EL (cell line): ENCODE measurements at regions not wholly inside any gene's neighbourhood (a gene's known extent, or its start where the extent isn't known, plus 50 kb on each side); places are given as distances from the start of the nearest gene placed in this dataset.
"Not testable (repeated sequence)": the region's sequence is repeated elsewhere in the genome, so short reads cannot be mapped to it uniquely, and the experiment has no call there.

Experiments
- DNase-seq: peaks from one replicate; pipeline ENCODE4 v3.0.0-alpha.2; 2016

DNA sequence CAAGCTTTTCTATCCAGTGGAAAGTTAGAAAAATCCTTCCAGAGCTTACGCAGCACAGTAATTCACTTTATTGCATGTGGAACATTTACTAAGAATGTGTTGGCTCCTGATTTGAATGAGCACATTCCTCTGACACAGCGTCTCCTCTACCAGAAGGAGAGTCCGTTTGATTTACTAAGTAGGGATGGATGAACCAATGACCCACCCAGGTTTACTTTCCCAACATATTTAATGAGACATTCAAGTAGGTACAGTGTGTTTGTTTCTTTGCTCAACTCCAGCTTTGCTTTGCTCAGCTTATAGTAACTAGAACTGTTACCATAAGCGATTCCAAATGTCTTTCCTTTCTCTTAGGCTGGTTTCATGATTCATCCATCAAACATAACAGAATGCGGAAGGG lies 161.7 kb downstream of the SMARCA1 start:
- DNase-seq = no peak

DNA sequence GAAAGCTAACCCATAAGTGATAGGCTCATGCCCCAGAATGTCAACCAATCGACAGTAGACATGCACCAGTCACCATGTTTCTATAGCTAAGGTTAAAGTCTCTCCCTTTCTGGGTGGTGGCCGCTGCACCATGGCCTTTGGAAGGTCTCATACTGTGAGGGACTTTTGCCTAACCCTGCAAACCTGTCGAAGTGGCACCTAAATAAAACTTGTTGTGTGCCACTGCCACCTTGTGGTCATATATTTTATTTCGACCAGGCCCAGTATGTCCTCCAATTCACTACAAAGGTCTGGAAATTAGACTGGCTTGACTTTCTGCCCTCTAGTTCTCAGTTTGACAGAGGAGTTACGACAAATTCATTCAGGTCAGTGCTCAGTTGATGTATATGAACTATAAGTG lies 163.1 kb downstream of the SMARCA1 start:
- peak; percentile 38 for DNase-seq

DNA sequence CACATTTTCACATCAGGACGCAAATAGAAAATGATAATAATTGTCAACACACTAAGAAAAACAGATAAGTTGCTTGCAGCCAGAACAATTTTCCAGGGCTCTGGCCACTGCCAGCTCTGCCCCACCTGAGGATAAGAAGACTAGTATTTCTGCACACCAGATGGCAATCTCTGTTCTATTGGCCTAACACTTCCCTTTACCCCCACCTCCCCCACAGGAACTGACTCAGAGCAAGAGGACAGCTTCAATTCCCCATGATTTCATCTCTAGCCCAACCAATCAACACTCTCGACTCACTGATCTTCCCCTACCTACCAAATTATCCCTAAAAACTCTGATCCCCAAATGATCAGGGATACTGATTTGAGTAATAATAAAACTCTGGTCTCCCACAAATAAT lies 164.0 kb downstream of the SMARCA1 start:
- DNase-seq = peak; percentile 13

DNA sequence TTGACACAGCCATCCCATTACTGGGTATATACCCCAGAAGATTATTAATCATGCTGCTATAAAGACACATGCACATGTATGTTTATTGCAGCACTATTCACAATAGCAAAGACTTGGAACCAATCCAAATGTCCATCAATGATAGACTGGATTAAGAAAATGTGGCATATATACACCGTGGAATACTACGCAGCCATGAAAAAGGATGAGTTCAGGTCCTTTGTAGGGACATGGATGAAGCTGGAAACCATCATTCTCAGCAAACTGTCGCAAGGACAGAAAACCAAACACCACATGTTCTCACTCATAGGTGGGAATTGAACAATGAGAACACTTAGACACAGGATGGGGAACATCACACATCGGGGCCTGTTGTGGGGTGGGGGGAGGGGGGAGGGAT lies 165.9 kb downstream of the SMARCA1 start:
- DNase-seq = not testable (repeated sequence)

DNA sequence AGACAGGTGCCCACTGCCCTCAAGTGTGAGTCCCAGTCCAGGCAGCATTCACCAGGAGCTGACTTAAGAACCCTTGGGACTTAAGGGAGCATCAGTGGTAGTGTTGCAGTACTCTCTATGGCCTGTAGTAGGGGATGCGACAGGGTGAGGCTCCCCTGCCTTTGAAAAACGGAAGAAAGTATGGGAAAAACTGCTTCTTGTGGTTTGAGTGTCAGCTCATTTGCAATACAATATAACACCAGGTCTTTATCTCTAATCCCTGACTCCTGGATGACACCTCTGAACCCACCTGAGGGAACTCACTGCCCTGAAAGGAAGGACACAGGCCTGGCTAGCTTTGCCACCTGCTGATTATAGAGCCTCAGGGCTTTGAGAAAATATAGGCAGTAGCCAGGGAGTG lies 176.0 kb downstream of the SMARCA1 start:
- DNase-seq = no peak

DNA sequence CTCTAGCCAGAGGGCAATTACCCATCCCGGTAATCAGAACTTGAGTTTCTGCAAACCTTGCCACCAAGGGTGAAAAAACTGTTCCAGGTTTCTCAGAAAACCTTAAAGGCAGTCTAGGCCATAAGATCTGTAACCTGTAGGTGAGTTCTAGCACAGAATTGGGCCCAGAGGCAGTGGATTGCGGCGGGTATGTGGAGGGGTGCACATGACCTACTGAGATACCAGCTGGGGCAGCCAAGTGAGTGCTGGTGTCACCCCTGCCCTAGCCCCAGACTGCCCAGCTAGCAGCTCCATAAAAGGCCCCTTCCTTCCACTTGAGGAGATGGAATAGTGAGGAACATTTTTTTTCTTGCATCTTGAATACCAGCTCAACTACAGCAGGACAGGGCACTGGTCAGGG lies 176.7 kb downstream of the SMARCA1 start:
- DNase-seq = no peak

DNA sequence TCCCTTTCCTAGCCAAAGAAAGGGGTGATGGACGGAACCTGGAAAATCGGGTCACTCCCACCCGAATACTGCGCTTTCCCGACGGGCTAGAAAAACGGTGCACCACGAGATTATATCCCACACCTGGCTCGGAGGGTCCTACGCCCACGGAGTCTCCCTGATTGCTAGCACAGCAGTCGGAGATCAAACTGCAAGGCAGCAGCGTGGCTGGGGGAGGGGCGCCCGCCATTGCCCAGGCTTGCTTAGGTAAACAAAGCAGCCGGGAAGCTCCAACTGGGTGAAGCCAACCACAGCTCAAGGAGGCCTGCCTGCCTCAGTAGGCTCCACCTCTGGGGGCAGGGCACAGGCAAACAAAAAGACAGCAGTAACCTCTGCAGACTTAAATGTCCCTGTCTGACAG lies 186.0 kb downstream of the SMARCA1 start:
- DNase-seq = not testable (repeated sequence)

DNA sequence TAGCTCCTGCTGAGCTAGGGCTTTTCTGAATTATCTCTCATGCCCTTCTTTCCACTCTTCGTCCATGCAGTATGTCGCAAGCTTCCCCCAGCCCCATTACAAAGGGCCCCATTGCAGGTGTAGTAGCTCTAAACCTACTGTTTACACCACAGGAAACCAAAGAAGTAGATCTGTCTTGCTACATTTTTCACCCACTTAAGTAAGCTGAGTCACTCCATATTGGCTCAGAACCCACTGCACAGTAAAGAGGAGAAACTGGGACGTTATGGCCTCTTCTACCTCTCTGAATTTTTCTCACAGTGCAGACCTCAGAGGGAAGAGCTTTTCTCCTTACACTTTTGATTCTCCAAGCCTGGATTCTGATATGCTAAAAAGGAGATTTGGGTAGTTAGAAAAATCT lies 200.2 kb downstream of the SMARCA1 start:
- no peak for DNase-seq

DNA sequence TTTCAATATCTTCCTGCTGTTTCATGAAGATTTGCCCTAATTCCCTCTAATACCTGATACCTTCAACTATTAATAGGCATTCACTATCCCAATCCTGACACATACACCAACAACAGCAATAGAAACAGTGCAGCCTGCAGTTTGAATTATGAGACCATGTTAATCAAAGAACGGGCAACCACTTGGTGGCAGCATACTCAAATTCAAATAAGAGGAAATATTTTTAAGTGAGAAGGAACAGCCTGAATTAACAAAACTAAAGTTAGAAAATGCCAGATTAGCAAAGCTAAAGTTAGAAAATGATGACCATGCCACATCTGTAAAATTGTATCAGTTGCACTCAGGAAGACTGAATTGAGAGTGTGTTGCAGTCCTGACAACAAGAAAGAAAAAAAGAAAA lies 204.9 kb downstream of the SMARCA1 start:
- peak; percentile 6 for DNase-seq

DNA sequence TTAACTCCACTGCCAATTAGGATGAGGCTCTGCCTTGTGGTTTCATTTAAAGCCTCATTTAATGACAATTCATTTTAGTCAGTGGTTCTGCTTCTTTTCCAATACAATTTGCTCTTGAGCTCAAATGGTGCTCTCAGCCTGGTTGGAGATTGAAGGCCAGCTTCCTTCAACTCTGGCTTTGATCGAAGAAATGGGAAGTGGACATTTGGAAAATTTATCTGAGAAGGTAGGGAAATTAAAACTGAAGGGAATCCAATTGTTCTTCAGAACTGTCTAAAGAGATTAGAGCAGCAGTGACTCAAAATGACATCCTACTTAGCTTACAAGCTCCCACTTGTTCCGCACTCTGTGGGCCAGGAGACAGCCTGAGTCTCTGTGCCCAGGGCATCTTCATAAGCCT lies 206.8 kb downstream of the SMARCA1 start:
- no peak for DNase-seq

DNA sequence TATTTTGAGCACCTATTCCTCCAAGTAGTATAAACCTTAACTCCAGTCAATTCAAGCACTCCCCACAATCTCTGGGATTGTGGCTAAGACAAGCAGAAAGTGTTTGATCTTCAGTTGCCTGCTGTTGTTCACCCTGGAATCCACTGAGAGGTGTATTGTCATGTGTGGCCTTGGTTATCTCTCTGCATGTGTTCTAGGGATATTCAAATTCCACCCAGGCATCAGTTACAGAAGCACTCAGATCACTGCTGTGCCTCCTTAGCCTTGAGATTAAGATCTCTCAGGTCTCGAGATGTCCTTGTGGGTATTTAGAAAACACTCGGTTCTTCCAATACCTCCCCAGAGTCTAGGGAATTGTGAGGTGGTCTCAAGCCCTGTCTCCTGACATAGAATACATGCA lies 213.3 kb downstream of the SMARCA1 start:
- no peak for DNase-seq

DNA sequence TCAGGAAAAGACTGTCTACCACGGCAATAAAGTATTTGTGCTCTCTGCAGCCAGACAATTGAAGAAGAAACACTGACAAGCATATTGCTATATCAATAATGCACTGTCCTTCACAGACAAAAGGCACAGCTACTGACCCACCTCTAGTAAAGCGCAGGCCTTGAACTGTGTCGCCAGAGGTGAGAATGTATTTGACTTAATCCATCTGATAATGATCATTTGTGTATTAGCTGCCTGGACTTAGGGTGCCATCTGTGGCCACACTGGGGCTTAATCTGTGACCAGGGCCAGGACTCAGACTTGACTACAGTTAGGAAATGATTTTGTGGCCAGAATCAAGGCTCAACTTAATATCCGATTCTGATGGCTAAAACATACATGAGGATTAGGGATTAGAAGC lies 260.4 kb downstream of the SMARCA1 start:
- no peak for DNase-seq

DNA sequence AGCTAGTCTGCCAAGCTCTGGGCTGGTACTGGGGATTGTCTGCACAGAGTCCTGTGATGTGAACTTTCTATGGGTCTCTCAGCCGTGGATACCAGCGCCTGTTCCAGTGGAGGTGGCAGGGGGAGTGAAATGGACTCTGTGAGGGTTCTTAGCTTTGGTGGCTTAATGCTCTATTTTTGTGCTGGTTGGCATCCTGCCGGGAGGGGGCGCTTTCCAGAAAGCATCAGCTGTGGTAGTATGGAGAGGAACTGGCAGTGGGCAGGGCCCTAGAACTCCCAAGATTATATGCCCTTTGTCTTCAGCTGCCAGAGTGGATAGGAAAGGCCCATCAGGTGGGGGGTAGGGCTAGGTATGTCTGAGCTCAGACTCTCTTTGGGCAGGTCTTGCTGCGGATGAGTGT lies 267.8 kb downstream of the SMARCA1 start:
- DNase-seq = not testable (repeated sequence)

DNA sequence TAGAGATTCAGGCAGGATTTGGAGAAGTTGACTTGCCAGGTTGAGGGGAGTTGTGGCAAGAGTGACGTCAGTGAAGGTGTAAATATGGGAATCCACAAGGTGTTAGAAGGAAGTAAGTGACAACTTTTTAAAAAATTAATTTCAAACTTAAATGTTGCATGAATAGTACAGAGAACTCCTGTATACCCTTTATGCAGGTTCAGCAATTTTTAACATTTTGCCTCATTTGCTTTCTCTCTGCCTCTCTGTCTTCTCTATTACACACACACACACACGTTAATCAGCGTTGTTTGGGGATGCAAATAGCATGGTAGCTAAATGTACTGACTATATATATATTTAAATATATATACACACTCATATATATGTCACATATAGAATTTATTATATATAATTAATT lies 273.7 kb downstream of the SMARCA1 start:
- no peak for DNase-seq

DNA sequence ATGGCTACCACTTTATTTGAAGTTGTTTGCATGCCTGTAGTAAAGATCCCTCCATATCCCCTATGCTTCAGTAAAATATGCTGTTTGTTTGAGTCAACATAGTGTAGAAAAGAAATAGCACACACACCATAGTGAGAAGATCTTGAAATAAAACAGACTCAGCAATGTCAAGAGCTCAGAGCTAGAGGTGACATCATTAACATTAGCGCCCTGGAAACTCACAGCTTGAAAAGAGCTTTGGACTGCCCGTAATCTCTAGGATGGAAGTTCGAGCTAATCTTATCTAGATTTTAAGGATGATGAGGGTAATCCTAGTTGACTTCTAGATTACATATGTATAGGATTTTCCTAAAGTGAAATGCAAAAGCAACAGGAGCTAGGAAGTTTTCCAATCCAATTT lies 275.6 kb downstream of the SMARCA1 start:
- no peak for DNase-seq

DNA sequence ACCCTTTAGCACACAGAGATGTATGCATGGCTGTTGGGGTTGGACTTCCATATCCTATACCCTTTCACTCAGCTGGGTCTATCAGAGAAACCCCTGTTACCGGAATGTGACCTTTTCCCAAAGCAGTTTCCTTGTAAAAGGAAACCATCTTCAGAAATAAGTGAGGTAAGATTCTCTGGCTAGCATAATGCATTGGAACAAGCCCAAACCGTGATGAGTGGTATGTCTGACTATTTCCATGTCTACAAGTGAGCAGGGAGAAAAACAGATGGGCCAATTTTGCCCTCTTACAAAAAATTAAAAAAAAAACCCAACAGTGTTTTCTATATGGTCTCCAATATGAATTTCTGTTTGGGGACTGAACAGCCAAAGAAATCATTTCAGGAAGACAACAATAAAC lies 283.9 kb downstream of the SMARCA1 start:
- DNase-seq = no peak

DNA sequence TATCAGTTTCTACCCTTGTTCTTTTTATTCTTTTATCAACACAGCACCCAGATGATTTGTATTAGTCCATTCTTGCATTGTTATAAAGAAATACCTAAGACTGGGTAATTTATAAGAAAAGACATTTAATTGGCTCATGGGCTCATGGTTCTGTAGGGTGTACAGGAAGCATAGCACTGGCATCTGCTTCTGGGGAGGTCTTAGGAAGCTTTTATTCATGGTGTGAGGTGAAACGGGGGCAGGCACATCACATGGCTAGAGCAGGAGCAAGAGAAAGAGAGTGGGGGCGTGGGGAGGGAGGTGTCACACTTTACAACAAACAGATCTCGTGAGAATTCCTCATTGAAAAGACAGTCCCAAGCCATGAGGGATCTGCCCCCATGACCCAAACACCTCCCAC lies 285.3 kb downstream of the SMARCA1 start:
- no peak for DNase-seq

DNA sequence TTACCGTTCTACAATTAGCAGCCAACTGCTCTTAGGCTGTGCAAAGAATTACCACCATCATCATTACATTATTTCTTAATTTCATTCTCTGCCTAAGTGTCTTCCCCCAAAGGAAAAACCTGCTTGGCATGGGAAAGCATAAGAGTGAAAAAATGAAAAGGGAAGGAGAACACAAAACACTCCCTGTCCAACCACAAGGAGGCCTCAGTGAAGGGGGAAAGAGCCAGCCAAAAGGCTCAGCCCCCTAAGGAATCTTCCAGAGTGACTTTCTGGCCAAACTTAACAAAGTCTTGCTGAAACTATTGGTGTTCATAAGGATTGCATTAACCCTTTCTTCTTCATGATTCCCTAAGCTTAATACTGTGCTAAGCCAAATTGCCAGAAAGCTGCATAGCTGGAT lies 287.4 kb downstream of the SMARCA1 start:
- no peak for DNase-seq

DNA sequence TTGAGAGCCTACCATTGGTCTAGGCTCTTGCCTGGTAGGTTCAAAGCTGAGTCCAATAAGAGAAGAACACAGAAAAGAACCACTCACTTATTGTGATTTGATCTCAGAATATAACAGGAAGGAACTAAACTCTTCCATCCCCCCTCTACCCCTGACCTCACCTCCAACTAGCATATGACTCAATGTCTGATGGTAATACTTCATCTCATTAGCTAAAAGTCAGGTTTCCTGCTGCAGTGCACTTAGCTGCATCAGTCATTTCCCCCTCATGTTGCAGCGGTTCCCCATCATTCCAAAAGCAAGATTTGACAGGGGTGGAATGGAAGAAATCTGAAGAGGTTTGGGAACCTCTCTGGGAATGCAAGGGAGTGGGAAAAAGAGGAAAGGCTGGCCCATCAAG lies 289.5 kb downstream of the SMARCA1 start:
- DNase-seq = no peak

DNA sequence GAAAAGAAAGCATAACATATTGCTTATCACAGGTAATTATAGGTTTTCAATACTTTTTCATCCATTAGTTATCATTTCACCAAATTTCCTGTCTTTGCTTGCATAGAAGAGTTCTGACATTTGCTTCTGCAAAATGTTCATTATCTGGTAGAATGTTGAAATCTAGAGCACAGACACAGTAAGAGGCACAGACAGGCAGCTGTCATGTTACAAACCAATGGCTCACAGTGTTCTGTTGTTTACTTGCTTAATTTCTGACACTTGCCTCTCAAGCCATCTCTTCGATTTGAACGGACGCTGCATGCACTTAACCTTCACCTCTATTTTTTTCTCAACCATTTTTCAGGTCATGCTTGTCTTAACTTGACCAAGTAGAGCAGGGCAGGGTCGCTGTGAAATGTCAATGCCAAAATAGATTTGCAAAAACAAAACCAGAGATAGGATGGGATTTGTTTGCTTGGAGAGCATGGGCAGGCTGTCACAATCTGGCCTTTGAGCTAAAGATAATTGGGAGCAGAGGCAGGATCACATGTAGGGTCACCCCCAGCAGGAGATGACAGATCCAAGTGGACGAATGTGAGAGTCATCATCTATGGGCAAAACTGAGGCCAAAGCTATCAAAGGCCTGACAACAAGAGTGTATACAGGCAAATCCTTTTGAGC lies 292.3 kb downstream of the SMARCA1 start:
- DNase-seq = no peak

DNA sequence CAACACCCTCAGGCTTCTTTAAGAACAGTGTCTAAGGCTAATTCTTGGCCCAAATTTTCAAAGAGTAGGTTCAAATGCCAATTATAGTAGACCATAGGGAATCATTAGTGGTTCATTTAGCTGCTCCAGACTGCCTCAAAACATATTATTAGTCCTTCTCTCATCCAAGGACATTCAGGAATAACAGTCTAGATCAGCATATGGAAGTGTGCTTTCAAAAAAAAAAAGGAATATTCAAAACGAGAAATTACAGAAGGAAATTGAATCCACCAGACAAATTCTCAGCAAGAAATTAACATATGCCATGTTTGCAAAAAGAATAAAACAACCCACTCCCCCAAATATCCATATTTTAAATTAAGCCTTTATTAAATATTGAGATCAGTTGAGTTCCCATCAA lies 293.1 kb downstream of the SMARCA1 start:
- DNase-seq = no peak

DNA sequence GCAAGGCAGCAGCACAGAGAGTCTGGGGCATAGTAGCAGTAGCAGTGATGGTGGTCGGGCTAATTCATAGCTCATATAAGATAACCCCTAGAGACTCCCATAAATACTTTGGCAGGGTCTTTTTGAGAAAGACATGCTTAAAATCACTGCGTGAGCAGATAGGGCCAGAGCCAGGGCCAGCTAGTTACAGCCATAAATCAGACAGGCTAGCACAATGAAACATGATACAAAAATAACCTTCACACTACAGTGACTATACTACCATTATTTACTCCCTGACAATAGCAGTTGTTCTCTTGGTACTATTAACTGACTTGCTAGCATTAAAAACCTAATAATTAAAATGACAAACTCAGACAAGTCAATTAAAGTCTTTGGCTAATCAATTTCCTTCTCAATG lies 295.9 kb downstream of the SMARCA1 start:
- DNase-seq = no peak

DNA sequence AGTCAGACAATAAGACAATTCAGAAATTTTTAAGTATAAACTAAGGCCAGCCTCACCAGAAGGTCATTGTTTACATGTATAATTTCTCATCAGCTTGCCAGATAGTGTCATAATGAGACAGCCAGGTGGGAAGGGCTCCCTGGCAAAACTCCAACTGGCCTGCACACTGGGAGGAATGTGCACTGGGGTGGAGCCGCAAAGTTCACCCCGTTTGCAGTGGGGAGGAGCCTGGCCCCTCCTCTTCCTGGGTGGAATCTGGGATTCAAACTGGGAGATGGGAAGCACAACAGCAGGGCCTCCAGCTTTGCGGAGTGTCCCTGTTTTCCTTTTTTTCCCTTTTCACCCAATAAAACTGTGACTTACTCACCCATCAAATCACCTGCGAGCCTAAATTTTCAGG lies 329.9 kb downstream of the SMARCA1 start:
- no peak for DNase-seq

DNA sequence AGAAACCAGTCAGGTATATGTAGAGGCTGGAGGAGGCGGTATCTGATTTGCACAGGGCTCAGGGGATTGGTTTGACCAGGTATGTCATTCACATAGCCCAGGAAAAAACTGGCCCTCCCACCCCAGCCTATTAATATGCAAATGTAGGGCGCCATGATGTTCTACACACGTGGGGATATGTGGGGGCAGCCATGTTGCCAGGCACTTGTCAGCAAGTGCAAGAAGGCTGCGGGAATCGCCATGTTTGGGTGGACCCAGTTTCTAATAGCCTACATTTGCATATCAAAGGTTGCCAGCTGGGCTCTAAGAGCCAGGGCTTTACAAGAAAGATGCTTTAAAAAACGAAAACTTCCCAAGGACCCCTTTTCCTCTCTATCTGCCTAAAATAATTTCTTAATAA lies 335.1 kb downstream of the SMARCA1 start:
- no peak for DNase-seq

DNA sequence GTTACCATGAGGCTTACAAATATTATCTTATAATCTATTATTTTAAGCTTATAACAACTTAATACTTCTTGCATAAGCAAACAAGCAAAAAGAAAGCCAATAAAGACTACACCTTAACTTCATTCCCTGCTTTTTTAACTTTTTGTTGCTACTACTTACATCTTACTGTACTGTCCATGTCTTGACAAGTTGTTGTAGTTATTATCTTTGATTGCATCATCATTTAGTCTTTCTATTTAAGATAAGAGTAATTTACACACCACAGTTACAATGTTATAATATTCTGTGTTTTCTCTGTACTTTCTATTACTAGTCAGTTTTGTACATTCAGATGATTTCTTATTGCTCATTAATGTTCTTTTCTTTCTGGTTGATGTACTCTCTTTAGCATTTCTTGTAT lies 346.6 kb downstream of the SMARCA1 start:
- DNase-seq = no peak

DNA sequence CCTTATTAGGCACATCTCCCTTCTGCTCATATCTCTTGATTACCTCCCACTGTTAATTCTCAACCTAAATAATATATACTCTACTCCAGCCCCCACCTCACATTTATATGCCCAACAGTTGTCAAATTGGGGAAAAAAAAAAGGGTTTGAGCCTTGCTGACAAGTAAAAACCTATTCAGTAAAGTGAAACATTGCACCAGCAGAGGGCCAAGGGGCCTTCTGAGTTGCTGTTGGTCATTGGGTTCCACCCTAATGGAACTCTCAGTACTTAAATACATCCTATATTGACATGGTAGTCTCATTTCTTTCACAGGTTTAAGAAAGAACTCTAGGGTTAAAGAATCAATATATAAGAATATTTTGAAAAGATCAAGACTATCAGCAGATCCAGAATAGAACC lies 362.2 kb downstream of the SMARCA1 start:
- no peak for DNase-seq
